DMS53 treated with DMSO at 0.1 percent for 48 hours (cell line): ENCODE measurements at regions not wholly inside any gene's neighbourhood (a gene's known extent, or its start where the extent isn't known, plus 50 kb on each side); places are given as distances from the start of the nearest gene placed in this dataset.

ENCODE experiments used
- DNase-seq: peaks from one replicate; lab custom pipeline; 2025; ENCODE audit not compliant: unreplicated experiment; lab: John Stamatoyannopoulos, UW

GRCh38 chr5:54927097-54927746, 58.2 kb downstream of the ESM1 start:
- no peak for DNase-seq

- no peak for DNase-seq
Observed at GRCh38 chr5:54924487-54924886, 60.9 kb downstream of the ESM1 start.

GRCh38 chr5:54917323-54917722, 68.1 kb downstream of the ESM1 start:
- no peak for DNase-seq

- no peak for DNase-seq
Observed at GRCh38 chr5:54915466-54916027, 69.8 kb downstream of the ESM1 start.

GRCh38 chr5:54912021-54912420, 73.4 kb downstream of the ESM1 start:
- no peak for DNase-seq

DNA sequence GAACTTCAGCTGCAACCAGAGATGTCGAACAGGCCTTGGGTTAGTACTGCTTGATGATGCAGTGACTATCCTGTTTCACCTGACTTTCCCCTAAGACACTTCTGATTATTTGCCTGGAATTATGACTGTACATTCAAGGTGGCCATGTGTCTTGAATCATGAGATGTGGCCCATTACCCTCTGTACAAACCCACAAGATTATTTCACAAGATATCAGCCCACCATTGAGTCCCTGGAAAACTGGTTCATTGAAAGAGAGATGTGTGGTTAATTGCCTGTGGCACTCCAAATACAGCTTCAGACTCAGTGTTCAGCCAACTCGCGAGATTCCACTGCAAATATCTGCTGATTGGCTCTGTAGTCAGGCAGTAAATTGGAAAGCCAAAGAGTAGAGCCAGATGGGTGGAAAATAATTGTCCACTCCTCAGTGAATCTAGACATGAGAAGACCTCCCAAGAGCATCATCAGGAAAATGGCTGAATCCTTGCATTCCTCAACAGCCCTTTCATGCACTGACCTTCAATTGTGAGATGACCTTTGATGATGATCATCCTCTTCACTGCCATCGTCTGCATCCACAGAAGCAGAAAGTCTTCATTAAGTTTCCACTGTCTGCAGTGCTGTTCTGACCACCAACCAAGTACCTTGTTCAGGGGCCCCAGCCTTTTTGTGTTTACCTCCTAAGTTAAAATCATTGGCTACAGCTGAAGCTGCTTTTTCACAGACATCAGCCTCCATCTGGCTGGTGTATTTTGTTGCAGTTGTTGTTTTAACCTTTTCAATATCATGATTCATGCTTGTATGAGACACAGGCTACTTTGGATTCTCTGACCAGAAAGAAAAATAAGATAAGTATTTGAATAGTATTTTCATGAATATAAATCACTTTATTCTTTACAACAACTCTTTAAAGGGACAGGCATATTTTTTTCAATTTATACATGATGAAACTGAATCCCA, 75.2 kb downstream of the ESM1 start:
- no peak for DNase-seq

GRCh38 chr5:54908774-54909525, 76.4 kb downstream of the ESM1 start:
- DNase-seq: no peak

DNA sequence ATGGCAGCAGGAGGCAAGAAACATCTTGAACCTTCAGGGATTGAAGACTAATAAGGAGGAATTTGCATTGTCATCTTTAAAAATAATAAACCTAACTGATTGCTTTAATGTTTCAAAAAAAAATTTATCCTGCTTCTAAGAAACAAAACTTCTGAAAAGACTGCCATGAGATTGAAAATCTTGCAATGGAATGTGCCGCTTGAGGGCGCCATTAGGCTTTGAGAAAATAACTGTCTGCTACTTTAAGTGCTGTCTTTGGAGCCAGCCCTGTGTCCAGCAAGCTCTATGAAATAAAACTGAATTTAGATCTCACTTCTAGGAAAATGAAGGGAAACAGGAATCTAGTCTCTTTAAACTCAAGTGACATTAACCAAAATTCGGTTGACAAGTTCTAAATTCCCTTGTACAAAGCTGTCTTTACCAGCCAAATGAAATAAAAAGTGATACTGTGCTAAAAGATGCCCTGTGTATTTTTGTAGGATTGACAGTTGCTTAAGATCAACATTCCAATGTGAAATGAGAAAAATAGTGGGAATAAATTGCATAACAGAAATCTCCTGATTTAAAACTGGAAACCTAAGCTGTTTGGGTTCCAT, 79.4 kb downstream of the ESM1 start:
- DNase-seq: peak; percentile 60

DNA sequence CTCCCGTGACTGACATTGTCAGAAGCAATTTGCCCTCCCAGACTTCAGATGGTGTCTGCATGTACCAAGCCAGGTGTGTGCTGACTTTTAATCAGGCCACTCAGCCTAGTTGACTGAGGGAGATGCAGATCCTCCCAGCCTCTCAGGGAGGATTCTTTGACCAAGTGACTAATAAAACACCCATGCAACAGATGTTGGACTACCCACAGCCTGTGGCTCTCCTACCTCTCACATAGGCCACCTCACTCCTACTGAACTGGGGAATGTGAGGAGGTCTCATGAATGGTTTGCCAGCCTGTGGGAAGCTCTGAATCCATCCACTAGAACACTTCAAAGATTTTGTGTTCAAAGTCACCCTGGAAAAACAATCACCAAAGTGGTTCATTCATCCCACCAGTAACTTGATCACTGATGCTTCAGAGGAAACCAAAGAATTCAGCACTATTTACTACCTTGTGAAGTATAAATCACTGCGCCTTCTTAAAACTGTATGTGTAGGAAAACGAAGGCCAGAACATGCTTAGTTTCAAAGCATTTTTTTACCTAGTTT, 80.1 kb downstream of the ESM1 start:
- no peak for DNase-seq

DNA sequence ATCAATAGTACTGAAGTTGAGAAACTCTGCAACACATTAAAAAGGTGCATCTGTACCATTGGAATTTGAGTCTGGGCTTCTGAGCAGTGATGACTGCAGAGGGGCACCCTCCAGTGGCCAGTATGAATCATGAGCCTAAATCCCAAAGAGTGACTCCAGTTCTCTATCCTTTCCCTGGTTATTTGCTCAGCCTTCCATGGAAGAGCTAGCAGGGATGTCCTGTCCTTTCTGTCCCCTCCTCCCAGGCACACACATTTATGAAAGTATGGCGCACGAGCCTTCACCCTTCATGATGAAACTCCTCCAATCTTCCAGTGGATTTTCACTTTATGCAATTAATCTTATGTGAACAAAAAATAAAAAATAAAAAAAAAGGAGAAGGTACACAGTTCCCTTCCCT, 81.0 kb downstream of the ESM1 start:
- peak; percentile 14 for DNase-seq

- DNase-seq: no peak
Observed at GRCh38 chr5:54902791-54903473, 82.5 kb downstream of the ESM1 start.

DNA sequence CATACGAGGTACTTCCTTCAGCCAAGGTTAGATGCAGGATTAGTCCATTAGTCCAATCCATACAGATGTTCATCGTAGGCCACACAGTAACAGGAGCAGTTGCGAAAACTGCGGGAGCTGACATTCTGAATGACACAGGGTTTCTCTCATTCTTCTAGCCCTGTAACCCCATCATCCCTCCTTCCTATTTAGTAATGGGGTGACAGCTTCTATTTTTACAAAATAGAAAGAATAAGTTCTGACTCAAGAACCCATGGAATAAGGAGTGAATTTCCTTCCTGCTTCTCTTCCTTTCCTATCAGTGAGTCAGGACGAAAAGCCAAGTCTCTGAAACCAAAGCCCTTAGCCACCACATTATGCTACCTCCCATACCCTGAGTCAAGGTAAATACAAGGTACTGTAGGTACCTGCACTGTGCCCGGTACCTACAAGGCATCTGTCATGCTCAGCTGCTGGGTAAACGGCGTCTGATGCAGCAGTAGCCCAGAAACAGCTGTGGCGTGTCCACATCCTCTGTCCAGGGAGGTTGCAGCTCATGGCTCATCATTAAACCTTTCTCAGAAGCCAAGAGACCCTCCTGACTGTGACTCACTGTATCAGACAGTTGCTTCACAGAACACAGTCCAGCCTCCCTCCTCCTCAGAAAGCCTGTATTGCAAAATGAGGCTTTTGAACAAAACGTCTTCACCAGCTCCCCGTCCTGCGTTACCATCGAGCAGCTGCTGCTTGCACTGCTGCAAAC, 84.2 kb downstream of the ESM1 start:
- DNase-seq: no peak

GRCh38 chr5:54897001-54897400, 88.4 kb downstream of the ESM1 start:
- no peak for DNase-seq

- DNase-seq: peak; percentile 28
Observed at GRCh38 chr5:54895816-54896341, 89.5 kb downstream of the ESM1 start.

GRCh38 chr5:54894957-54895815, 90.2 kb downstream of the ESM1 start:
- DNase-seq: no peak

- DNase-seq: no peak
Observed at GRCh38 chr5:54889826-54890225, 95.6 kb downstream of the ESM1 start.

DNA sequence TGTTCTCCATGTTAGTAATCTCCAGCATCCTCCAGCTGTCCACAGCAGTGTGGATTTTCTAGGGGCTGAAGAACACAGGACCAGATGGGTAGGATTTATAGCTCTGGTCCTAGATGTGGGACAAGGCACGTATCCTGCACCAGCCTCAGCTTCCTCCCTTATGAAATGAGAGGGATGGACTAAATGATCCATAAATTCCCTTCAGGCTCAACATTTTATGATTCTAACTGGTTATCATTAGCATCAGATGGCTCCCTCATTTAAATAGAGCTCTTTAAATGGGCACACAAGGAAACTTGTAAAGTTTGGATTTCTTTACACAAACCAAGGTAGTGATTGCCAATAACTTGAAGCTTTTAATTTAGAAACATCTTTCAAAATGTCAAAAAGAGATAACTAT, 97.7 kb downstream of the ESM1 start:
- DNase-seq: no peak

GRCh38 chr5:54886866-54887265, 98.5 kb downstream of the ESM1 start:
- no peak for DNase-seq
